Superior temporal gyrus (tissue), 1 donor: ENCODE measurements at regions not wholly inside any gene's neighbourhood (a gene's known extent, or its start where the extent isn't known, plus 50 kb on each side); places are given as distances from the start of the nearest gene placed in this dataset.
"Not testable (repeated sequence)": the region's sequence is repeated elsewhere in the genome, so short reads cannot be mapped to it uniquely, and the experiment has no call there.

Experiments
- DNase-seq: peaks from one replicate; pipeline ENCODE4 v3.0.0-alpha.2; 2016; ENCODE audit errors: extremely low spot score

DNA sequence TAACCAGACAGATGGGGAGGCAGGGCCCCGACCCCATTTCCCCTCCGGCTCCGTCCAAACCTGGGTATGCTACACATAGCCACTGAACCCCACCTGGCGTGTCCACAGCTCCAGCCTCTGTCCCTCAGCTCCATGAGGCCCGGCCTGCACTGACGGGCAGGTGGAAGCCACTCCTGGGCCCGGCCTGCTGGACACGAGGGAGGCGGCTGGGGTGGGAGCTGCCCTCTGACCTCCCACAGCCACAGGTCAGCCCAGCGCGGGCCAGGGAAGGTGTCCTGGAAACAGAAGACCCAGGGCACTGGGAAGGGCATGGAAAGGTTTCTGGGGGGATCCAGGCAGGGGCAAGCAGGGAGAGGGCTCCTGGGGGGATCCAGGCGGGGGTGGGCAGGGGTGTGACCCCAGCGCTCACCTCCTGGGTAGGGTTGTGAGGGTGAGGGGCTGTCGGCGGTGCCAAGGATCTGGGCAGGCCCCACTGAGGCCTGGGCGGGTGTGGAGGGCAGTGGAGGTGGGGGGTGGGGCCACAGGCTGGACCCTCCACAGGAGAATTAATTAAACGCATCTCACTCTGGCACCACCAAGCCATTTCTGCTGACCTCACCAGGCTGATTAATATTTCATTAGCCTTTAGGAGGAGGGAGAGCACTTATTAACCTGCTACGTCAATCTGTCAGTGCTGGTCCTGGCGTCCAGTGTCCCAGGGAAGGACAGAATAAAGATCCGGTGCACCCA, 108.9 kb downstream of the UNCX start:
- no peak for DNase-seq

DNA sequence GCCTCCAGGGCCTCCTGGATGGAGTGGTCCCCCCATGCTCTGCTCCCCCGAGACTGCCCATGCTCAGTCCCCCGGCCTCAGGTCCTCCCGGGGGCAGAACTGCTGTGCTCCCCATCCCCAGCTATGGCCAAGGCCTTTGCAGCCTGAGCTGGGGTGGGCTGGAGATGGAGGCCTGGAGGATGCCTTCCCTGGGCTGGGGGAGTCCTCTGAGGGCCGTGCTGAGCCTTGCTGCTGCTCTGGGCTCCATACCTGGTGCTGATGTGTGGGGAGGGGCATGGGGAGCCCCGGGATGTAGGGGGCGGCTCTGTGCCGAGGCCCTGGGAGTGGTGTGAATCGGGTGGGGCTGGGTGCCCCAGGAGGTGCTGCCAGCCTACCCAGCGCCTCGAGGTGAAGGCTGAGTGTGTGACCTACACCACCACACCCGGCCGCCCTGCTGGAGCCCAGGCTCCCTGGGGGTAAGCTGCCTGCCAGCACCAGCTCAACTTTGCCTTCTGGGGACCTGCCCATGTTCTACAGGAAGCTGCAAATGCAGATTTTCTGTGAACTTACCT, 109.5 kb downstream of the UNCX start:
- DNase-seq, result no peak

DNA sequence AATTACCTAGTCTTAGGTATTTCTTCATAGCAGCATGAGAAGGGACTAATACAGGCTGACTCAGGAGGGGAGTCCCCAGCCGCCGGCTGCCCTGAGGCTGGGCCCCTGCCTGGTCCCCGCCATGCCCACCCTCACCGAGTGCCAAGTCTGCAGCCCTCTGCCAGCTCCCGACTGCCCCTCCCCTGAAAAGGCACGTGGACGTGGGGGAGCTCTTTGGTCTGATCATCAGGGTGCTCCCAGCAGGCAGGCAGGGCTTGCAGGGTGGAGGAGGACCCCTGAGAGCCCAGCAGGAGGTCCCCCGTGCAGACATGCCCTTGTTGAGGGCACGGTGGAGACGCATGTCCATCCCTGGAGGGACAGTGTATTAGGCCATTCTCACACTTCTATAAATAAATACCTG, 110.9 kb downstream of the UNCX start:
- no peak for DNase-seq

DNA sequence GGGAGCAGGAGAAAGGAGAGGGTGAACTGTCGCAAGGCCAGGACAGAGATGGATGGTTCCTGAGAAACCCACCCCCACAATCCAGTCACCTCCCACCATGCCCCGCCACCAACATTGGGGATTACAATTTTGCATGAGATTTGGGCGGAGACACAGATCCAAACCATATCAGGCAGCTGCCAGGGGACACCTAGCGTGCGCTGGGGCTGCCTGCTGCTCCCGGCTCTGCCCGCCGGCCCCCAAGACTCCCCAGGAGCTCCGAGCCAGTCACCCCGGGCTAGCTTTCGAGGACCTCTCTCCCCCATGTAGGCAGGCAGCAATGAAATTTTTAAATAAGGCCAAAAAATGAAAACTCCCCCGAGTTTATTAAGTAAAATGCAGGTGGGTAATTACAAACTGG, 111.7 kb downstream of the UNCX start:
- DNase-seq, result no peak

DNA sequence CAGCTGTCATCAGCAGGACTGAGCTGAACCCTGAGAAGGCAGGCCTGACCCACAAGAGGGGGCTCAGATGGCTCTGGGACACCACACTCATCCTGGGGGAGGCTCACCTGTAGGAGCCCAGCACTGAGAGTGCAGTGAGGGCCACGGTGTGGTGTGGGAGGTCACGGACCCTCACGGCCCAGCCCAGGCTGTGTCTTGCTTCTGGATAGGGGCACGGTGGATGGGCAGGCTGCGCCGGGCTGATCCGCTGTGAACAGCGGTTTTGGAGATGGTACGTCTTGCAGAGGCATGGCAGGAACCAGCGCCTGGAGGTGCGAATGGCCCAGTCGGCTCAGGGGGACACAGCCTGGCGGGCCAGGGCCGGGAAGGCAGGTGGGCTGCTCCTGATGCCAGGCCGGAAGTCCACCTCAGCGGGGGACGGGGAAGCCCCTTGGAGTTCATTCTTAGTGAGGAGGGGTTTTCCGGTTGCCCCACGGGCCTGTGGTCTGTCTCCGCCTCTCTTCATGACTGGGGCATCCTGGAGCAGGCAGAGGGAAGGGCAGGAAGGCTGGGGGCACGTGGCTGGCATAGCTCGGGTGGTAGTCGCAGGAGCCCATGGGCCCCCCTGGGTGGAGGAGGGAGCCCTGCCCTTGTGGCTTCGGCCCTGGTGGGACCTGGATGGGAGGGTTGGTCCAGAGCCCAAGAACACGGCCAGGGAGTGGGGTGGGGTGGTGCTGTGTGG, 112.5 kb downstream of the UNCX start:
- no peak for DNase-seq

DNA sequence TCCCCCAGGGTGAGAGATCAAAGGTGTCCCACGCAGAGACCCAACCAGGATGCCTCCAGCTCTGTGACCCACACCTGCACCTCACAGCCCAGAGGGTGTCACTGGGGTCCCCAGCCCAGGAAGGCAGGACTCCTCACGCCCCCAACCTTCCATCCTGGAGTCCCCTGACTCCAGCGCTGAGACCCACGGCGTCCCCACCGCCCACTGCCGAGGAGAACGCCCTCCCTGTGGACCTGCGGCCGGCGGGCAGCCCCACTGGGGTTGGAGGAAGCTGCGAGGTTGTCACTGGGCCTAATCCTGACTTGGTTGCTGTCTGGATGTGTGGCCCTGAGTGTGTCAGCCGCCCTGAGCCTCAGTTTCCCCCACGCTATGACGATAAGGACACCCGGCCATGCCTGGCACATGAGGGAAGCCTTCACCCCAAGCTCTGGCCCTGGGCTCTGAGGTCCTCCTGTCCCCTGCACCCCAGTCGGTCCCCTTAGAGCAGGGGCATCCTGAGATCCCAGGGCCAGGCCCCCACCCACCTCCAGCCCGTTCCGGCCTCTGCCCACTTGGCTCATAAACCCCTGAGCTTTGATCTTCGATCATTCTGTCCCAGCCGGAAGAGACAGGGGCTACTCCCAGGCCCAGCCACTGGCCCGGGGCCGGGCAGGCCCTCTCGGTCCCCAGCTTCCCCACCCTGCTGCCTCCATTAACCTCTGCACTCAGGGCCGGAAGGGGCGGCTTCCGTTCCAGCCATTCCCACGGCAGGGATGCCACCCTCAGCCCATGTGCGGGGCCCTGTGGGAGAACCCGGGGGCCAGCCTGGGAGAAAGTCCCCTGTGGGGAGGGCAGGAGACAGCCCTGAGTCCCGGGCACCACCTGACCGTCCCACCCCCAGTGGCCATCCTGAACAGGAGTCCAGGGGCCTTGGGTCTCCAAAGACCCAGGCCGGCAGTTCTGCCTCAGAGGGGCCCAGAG, 113.2 kb downstream of the MICALL2 start:
- no peak for DNase-seq

DNA sequence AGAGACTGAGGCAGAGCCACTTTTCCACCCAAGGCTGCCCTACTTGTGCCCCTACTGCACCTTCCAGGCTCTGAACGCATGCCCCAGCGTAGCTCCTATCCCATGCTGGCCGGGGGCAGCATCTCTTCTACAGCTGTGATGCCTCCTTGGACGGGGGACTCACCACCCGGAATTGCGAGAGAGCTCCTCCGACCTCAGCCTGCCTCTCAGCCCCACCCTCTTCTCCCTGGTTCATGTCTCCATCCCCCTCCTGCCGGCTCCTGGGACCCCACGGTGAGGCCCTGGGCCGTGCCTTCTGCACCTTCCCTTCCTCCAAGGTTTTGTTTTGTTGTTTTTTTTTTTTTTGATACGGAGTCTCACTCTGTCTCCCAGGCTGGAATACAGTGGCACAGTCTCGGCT, 112.4 kb downstream of the MICALL2 start:
- no peak for DNase-seq

DNA sequence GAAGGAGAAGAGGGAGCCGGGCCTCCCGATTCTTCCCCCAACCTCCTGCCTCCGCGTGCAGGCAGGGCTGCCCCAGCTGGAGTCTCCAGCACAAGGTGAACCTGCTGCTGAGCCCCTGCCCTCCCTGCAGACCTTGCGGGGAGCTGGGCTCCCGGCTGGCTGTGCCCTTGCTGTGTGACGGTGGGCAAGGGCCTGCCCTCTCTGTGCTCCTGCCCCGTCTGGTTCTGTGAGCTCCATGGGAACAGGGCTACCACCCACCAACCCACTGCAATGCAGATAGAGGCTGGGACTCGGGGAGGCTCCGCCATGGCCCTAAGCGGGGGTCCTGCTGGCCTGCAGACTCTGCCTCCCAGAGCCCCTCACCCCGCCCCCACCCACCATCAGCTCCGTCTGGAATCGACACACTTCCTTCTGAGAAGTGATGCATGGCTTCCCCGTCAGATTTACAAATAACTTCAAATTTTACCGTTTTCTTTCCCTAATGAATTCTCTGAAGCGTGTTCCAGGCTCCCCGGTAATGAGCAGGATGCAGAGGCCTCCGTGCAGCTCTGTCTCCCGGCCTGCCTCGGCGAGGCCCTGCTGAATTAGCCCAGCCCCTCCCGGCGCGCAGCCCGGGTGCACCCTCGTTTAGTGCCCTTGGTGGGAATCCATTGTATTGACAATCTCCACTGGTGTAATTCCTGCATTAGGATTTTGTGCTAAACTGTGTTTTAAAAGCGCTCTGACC, 111.0 kb downstream of the MICALL2 start:
- no peak for DNase-seq

DNA sequence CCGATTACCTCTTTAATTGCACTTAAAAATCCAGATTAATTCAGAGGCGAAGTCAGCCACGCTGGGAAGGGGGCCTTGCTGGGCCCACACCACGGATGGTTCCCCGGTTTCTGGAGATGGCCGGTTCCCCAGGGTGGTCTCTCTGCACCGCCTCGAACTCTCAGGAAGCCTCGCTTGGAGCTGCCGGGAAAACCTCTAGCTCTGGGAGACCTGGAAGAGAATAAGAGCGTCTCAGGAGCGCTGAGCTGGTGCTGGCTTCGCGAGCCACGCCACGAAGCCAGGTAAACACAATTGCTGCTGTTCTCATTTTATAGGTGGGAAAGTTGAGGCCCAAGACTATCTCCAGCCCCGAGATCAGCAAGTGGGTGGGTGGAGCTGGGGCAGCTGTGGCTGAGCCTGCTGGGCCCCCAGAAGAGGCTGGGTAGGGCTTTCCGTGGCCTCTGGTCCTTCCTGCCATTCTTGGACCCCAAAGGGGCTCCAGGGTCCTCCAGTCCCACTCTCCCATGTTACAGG, 110.4 kb downstream of the MICALL2 start:
- no peak for DNase-seq

DNA sequence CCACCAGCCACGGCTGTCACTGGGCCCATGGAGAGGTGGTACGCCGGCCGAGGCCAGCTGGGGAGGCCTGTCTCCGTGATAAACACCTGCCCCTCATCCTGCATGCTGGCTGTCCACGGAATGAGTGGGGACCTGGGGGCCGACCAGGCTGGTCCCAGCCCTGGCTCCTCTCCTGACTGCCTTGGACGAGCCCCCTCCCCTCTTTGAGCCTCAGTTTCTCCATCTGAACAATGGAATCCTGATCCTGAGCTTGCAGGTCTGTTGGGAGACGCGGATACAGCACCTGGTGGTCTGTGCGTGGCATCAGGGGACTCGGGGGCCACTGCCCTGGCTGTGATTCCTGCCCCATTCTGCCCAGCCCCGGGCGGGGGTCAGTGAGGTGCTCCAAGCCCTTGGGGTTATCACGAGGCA, 109.9 kb downstream of the MICALL2 start:
- DNase-seq, result no peak

DNA sequence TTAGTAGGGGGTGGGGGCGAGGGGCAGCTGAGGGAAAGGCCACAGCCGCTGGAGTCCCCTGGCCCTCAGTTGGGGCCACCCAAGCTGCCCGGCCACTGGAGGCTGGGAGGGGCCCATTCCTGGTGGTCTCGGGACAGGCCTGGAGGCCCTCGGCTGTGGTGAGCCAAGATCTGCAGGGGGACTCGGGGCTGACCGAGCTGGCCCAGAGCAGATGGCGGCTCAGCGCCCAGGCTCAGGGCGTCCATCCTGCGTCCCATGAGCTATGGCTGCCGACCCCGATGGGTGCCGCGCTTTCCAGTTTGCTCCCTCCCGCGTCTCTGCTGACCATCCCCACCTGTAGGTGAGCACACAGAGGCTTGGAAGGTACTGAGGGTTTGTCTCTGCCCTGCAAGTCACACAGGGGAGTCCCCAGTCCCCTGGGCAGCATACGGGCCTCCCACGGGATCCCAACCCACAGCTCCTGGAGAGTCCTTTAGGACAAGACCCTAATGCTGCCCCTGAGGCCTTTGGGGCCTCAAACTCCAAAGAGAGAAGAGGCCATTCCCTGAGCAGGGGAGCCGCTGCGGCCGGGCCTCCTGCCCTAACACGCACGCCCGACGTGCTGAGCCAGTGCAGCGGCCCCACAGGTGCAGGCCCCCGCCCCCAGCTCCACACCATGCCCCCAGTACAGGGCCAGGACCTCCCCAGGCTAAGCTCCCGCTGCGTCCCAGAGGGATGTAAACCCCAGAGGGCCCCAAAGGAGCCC, 107.2 kb downstream of the MICALL2 start:
- no peak for DNase-seq

DNA sequence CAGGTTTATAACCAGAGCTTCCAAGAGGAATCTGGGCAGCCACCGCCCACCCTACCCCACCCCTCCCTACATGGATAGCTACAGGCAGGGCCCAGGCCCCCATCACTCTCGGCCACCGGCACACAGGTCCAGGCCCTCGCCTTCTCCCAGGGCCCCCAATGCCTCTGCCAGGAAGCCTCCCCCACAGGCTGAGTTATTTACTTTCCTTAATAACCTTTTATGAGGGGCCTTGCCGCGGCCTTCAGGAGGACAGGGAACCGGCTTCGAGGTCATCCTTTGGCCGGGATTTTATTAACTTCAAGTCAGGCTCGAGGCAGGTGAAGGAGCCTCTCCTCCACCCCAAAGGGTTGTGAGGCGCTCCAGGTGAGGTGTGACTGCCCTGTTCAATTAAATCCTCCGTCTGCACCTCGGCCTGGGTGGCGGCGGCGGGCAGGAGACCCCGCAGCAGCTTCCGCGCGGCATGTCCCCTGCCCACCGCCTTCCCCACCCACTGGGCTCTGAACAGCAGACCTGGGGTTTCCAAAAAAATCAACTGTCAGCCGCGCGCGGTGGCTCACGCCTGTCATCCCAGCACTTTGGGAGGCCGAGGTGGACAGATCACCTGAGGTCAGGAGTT, 106.5 kb downstream of the MICALL2 start:
- no peak for DNase-seq

DNA sequence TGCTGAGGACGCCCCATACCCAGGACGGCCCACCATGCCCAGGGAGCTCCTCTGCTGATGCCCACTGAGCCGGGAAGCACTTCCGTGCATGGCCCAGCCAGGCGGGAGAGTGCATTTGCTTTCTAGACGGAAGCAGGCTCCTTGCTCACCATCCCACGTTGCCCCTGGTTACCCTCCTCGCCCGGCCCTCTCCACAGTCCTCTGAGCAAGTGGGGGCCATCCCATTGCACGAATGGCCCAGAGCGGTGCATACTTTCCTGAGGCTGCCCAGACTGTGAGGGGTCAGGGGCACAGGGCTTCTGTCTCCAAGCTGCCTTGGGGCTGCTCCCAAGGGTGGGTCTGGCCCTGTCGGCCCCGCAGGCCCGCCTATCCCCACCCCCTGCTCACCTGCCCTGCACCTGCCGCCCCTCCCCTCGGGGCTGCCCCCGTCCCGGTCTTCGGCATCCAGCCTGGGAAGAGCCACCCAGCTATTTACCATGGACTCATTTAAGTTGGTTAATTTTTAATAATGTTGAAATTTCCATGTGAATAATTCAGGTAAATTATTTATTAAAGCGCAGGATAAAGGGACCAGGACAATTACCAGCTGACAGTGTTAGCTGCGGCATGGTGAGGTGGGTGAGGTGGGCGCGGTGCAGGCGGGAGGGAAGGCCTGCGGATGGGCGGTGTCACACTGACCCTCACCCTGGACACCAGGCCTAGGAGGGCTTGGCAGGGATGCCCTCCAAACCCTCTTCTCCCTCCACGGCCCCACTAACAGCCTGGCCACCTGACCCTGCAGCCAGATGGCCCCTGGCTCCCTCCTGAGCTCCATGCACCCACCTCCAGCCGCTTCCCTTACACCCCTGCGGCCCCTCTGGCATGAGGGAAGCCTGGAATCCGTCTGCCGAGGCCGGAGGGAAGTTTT, 104.4 kb downstream of the MICALL2 start:
- DNase-seq, result no peak

DNA sequence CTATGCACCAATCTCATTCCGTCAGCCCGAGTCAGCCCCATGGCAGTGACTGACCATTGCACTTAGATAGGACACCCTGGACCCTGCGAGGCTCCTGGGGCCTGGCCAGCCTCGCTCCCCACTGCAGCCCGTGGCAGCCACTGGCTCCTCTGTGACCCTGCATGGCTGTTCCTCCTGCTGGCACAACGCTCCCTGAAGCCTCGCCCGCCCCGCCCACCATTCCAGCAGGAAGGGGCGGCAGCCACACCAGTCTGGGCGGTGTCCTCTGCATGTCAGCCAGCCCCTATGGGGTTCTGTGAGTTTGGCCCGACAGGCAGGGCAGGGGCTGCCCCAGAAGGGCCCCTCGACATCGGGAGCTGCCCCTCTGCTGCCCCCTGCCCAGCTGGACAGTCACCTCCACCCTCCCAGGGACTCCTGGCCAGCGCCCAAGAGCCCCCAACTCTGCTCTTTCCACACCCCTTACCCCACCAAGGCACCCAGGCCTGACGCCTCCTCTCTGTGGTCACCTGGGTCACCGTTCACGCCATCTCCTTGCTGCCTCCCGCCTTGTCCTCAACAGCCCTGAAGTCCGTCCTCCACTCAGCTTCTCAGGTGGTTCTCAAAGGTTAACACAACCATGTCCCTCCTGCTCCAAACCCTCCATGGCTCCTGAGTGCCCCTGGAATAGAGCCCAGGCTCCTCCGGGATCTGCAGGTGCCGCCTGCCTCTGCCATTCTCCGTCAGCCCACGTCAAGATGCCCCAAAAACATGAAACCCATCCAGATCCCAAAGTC, 103.5 kb downstream of the MICALL2 start:
- no peak for DNase-seq

DNA sequence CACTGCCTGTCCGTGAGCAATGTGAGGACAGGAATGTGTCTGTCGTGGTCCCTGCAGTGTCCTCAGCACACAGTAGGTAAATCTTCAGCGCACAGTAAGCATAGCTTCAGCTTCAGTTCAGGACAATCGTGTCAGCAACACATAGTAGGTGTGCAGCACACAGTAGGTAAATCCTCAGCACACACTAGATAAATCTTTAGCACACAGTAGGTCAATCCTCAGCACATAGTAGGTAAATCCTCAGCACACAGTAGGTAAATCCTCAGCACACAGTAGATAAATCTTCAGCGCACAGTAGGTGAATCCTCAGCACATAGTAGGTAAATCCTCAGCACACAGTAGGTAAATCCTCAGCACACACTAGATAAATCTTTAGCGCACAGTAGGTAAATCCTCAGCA, 102.4 kb downstream of the MICALL2 start:
- DNase-seq, result not testable (repeated sequence)

DNA sequence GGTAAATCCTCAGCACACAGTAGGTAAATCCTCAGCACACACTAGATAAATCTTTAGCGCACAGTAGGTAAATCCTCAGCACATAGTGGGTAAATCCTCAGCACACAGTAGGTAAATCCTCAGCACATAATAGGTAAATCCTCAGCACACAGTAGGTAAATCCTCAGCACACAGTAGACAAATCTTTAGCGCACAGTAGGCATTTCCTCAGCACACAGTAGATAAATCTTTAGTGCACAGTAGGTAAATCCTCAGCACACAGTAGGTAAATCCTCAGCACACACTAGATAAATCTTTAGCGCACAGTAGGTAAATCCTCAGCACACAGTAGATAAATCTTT, 102.0 kb downstream of the MICALL2 start:
- not testable (repeated sequence) for DNase-seq

DNA sequence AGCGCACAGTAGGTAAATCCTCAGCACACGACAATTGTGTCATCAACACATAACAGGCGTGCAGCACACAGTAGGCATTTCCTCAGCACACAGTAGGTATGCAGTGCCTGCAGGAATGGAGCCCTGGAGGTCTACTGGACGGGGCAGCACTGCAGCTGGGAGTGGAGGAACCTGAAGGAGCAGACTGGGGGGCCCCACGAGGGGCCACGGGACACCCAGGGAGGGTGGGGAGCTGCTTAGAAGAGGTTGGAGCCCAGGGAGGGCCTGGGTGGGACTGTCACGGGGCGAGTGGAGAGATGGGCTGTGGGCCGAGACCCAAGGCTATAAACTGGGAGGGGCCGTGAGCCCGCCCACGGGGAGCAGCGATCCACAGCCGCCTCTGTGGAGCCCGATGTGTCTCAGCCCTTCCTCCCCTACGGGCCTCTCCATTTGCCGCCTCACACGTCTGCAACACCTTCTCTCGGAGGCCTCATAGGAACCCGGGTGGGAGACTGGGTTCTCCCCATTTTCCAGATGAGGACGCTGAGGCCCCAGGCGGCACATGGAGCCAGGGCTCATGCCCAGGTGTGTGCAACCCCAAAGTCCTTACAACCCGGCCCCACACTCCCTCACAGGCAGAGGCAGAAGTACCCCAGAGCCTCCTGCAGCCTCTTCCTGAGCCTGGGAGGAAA, 101.5 kb downstream of the MICALL2 start:
- DNase-seq, result no peak
